Renal cortical epithelial cell (primary cell): ENCODE measurements at regions not wholly inside any gene's neighbourhood (a gene's known extent, or its start where the extent isn't known, plus 50 kb on each side); places are given as distances from the start of the nearest gene placed in this dataset.

Experiments
- DNase-seq: peaks from one replicate; pipeline ENCODE4 v3.0.0-alpha.2; 2011; ENCODE audit warnings: low read depth

DNA sequence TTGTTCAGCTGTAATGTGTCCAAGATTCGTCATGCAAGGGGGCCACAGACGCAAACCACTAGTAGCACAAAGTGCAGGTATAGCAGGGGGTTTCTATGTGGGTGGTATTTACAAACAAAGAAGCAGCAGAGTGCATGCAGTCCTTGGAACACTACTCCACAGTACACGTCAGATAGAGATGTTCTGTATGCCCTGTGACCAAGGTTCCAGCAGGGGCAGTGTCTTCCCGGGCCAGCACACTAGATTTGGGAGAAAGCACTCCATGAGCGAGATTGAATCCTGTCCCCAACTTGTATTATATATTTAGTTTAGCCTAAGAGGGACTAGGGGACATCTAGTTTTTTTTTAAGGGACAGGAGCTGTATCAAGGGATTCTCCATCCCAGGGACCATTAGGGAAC, 54.4 kb upstream of the ESX1 start:
- DNase-seq, result no peak

- DNase-seq, result no peak
Measured at GRCh38 chrX:104307341-104307740, 52.6 kb upstream of the ESX1 start.

- DNase-seq, result no peak
Measured at GRCh38 chrX:104306180-104306579, 51.4 kb upstream of the ESX1 start.
